Endothelial cell (in vitro differentiated cells): ENCODE measurements at regions not wholly inside any gene's neighbourhood (a gene's known extent, or its start where the extent isn't known, plus 50 kb on each side); places are given as distances from the start of the nearest gene placed in this dataset.
A peak's percentile ranks its signal among the peaks of the same experiment; 100 is the strongest.

Source experiments
- DNase-seq: peaks from one replicate; pipeline ENCODE4 v3.0.0; 2021; ENCODE audit warnings: low spot score
- H3K27ac Mint-ChIP-seq: one replicate; pipeline ENCODE4 v1.8.0; 2021; ENCODE audit warnings: mixed read lengths, inconsistent platforms; ENCODE audit not compliant: unreplicated experiment
- H3K27me3 Mint-ChIP-seq: one replicate; pipeline ENCODE4 v1.8.0; 2021; ENCODE audit warnings: mild to moderate bottlenecking, moderate library complexity, mixed read lengths, inconsistent platforms; ENCODE audit not compliant: unreplicated experiment
- H3K36me3 Mint-ChIP-seq: one replicate; pipeline ENCODE4 v1.8.0; 2021; ENCODE audit warnings: mild to moderate bottlenecking, low read depth, mixed read lengths, inconsistent platforms; ENCODE audit not compliant: unreplicated experiment
- H3K4me1 Mint-ChIP-seq: one replicate; pipeline ENCODE4 v1.8.0; 2021; ENCODE audit warnings: mild to moderate bottlenecking, mixed read lengths, inconsistent platforms; ENCODE audit not compliant: unreplicated experiment
- H3K4me3 Mint-ChIP-seq: one replicate; pipeline ENCODE4 v1.8.0; 2021; ENCODE audit warnings: mild to moderate bottlenecking, mixed read lengths, inconsistent platforms; ENCODE audit not compliant: unreplicated experiment
- H3K9me3 Mint-ChIP-seq: one replicate; pipeline ENCODE4 v1.8.0; 2021; ENCODE audit warnings: mixed read lengths, inconsistent platforms; ENCODE audit not compliant: unreplicated experiment
- CTCF ChIP-seq: fragments of 200-600 bp; sonication (generic); IDR thresholded peaks from one replicate; pipeline ENCODE4 v1.5.0; 2021; ENCODE audit warnings: antibody characterized with exemption; ENCODE audit not compliant: unreplicated experiment

- Mint-ChIP-seq H3K27ac (no peak overlapping the region), H3K4me1 (peaks cover 21% of the 10 kb centered on the region)
- no peak for TF ChIP-seq CTCF
These were observed 87.8 kb downstream of the PMP22 start for GRCh38 chr17:15177343-15177742.

GRCh38 chr17:15175356-15175755 is 89.8 kb downstream of the PMP22 start:
- H3K4me3 Mint-ChIP-seq = no peak overlapping the region
- no peak for TF ChIP-seq CTCF
- H3K36me3 Mint-ChIP-seq = no peaks in the 10 kb centered on the region
- no peaks in the 10 kb centered on the region for H3K27me3 Mint-ChIP-seq
- no peak for DNase-seq
- no peak overlapping the region for H3K27ac Mint-ChIP-seq
- H3K9me3 Mint-ChIP-seq = no peaks in the 10 kb centered on the region
- peaks cover 7% of the 10 kb centered on the region for H3K4me1 Mint-ChIP-seq

More at GRCh38 chr17:15177343-15177742, 87.8 kb downstream of the PMP22 start:
- DNase-seq = no peak
- no peak overlapping the region for H3K4me3 Mint-ChIP-seq
- H3K36me3 Mint-ChIP-seq = no peaks in the 10 kb centered on the region
- H3K9me3 Mint-ChIP-seq = no peaks in the 10 kb centered on the region
- H3K27me3 Mint-ChIP-seq = no peaks in the 10 kb centered on the region

- peak; percentile 79 for TF ChIP-seq CTCF
- H3K9me3 Mint-ChIP-seq = no peaks in the 10 kb centered on the region
- H3K4me3 Mint-ChIP-seq = no peak overlapping the region
- DNase-seq = peak; percentile 85
- no peaks in the 10 kb centered on the region for H3K36me3 Mint-ChIP-seq
- no peaks in the 10 kb centered on the region for H3K27me3 Mint-ChIP-seq
- H3K27ac Mint-ChIP-seq = no peak overlapping the region
- peaks cover 7% of the 10 kb centered on the region for H3K4me1 Mint-ChIP-seq
These were observed 93.7 kb downstream of the PMP22 start for GRCh38 chr17:15171167-15172047.

- no peaks in the 10 kb centered on the region for H3K9me3 Mint-ChIP-seq
- H3K27ac Mint-ChIP-seq = no peak overlapping the region
- H3K4me3 Mint-ChIP-seq = no peak overlapping the region
- DNase-seq = no peak
- H3K27me3 Mint-ChIP-seq = no peaks in the 10 kb centered on the region
- peaks cover 7% of the 10 kb centered on the region for H3K4me1 Mint-ChIP-seq
- H3K36me3 Mint-ChIP-seq = no peaks in the 10 kb centered on the region
- TF ChIP-seq CTCF = no peak
These were observed 95.5 kb downstream of the PMP22 start for GRCh38 chr17:15169676-15170075.

GRCh38 chr17:15168379-15168778 is 96.7 kb downstream of the PMP22 start:
- Mint-ChIP-seq H3K4me1 (peaks cover 7% of the 10 kb centered on the region), H3K9me3 (no peaks in the 10 kb centered on the region), H3K36me3 (no peaks in the 10 kb centered on the region), H3K27ac (no peak overlapping the region), H3K27me3 (no peaks in the 10 kb centered on the region), H3K4me3 (no peak overlapping the region)
- no peak for TF ChIP-seq CTCF
- DNase-seq = no peak
